Neural cell (in vitro differentiated cells): ENCODE measurements at regions not wholly inside any gene's neighbourhood (a gene's known extent, or its start where the extent isn't known, plus 50 kb on each side); places are given as distances from the start of the nearest gene placed in this dataset.

Source experiments
- H2AFZ ChIP-seq: fragments of 200-600, 300-800 bp; sonication (generic), shearing (Covaris generic); 2 replicates; pipeline ENCODE4 v1.6.0; 2014; ENCODE audit warnings: low read depth, mild to moderate bottlenecking, antibody characterized with exemption, low read length, moderate library complexity
- H3F3A ChIP-seq: fragments of 200-600 bp; shearing (Covaris generic); 2 replicates; pipeline ENCODE4 v1.6.1; 2016; ENCODE audit warnings: mild to moderate bottlenecking, moderate library complexity, mixed read lengths, antibody characterized with exemption, low read length; ENCODE audit not compliant: insufficient read depth, poor library complexity, severe bottlenecking
- H3K27ac ChIP-seq: fragments of 200-600, 300-800 bp; sonication (generic), shearing (Covaris generic); 2 replicates; pipeline ENCODE4 v1.5.1; 2014; ENCODE audit warnings: mild to moderate bottlenecking, low read length, moderate library complexity
- H3K27me3 ChIP-seq: fragments of 300-800, 200-600 bp; sonication (generic), shearing (Covaris generic); 2 replicates; pipeline ENCODE4 v1.6.0; 2014; ENCODE audit warnings: mild to moderate bottlenecking, low read depth, low read length, moderate library complexity; ENCODE audit not compliant: insufficient read depth
- H3K36me3 ChIP-seq: fragments of 300-800, 200-600 bp; sonication (generic), shearing (Covaris generic); 2 replicates; pipeline ENCODE4 v1.5.1; 2014; ENCODE audit warnings: mild to moderate bottlenecking, antibody characterized with exemption, low read length, moderate library complexity; ENCODE audit not compliant: insufficient read depth
- H3K4me2 ChIP-seq: fragments of 300-800, 200-600 bp; sonication (generic), shearing (Covaris generic); 2 replicates; pipeline ENCODE4 v1.6.0; 2014; ENCODE audit warnings: mild to moderate bottlenecking, low read length
- H3K4me3 ChIP-seq: fragments of 300-800, 200-600 bp; sonication (generic), shearing (Covaris generic); 2 replicates; pipeline ENCODE4 v1.5.1; 2014; ENCODE audit warnings: mild to moderate bottlenecking, low read length, moderate library complexity
- H3K79me2 ChIP-seq: fragments of 200-600 bp; shearing (Covaris generic); replicated peaks from 2 replicates; pipeline ENCODE4 v1.6.0; 2014; ENCODE audit warnings: mild to moderate bottlenecking, low read length, moderate library complexity; ENCODE audit not compliant: insufficient read depth
- H3K9ac ChIP-seq: fragments of 300-800, 200-600 bp; sonication (generic), shearing (Covaris generic); 2 replicates; pipeline ENCODE4 v1.6.1; 2016; ENCODE audit warnings: mild to moderate bottlenecking, low read length, mixed read lengths
- H3K9me2 ChIP-seq: fragments of 200-600 bp; shearing (Covaris generic); 2 replicates; pipeline ENCODE4 v1.6.1; 2016; ENCODE audit warnings: mild to moderate bottlenecking, low read length, mixed read lengths; ENCODE audit not compliant: insufficient read depth
- H3K9me3 ChIP-seq: fragments of 200-600, 300-800 bp; sonication (generic), shearing (Covaris generic); 2 replicates; pipeline ENCODE4 v1.6.1; 2016; ENCODE audit warnings: mild to moderate bottlenecking, mixed run types, low read length, moderate library complexity, mixed read lengths
- H4K20me1 ChIP-seq: fragments of 200-600 bp; shearing (Covaris generic); 2 replicates; pipeline ENCODE4 v1.6.1; 2016; ENCODE audit warnings: mild to moderate bottlenecking, mixed run types; ENCODE audit not compliant: insufficient read depth
- EP300 ChIP-seq: fragments of 450-650 bp; conservative IDR thresholded peaks from 2 replicates; pipeline ENCODE4 v1.6.1; 2014; ENCODE audit warnings: antibody characterized with exemption, mild to moderate bottlenecking, moderate library complexity; ENCODE audit not compliant: poor library complexity, severe bottlenecking
- EZH2 ChIP-seq: fragments of 200-600, 300-800 bp; shearing (Covaris generic), sonication (generic); IDR thresholded peaks from 2 replicates; pipeline ENCODE4 v1.6.1; 2014; ENCODE audit warnings: antibody characterized with exemption, low read length, borderline replicate concordance, mild to moderate bottlenecking; ENCODE audit not compliant: insufficient read depth, poor library complexity, severe bottlenecking
- MXI1 ChIP-seq: fragments of 450-650 bp; conservative IDR thresholded peaks from 2 replicates; pipeline ENCODE4 v1.6.1; 2014; ENCODE audit warnings: antibody characterized with exemption, mild to moderate bottlenecking; ENCODE audit not compliant: poor library complexity, severe bottlenecking
- POLR2AphosphoS5 ChIP-seq: IDR thresholded peaks from 2 replicates; pipeline ENCODE4 v1.6.1; 2012
- RAD21 ChIP-seq: fragments of 450-650 bp; conservative IDR thresholded peaks from 2 replicates; pipeline ENCODE4 v1.6.1; 2014; ENCODE audit warnings: antibody characterized with exemption, mild to moderate bottlenecking, moderate library complexity
- REST ChIP-seq: IDR thresholded peaks from 2 replicates; pipeline ENCODE4 v1.6.1; 2012; ENCODE audit warnings: borderline replicate concordance
- SMC3 ChIP-seq: fragments of 450-650 bp; conservative IDR thresholded peaks from 2 replicates; pipeline ENCODE4 v1.6.1; 2014; ENCODE audit warnings: antibody characterized with exemption, mild to moderate bottlenecking, moderate library complexity; ENCODE audit not compliant: poor library complexity
- TAF1 ChIP-seq: IDR thresholded peaks from 2 replicates; pipeline ENCODE4 v1.6.1; 2012; ENCODE audit warnings: low read depth
- TF ChIP-seq, protein P1 (sequence below): fragments of 450-650 bp; IDR thresholded peaks from 2 replicates; pipeline ENCODE4 v1.5.1; 2014; ENCODE audit warnings: antibody characterized with exemption, mild to moderate bottlenecking, moderate library complexity; ENCODE audit not compliant: poor library complexity, severe bottlenecking

GRCh38 chr2:225998653-225999052 is 599.1 kb downstream of the NYAP2 start:
- TF ChIP-seq MXI1 (no peak), EP300 (no peak), TAF1 (no peak), SMC3 (no peak), REST (no peak), EZH2 (no peak), RAD21 (no peak), POLR2AphosphoS5 (no peak)
- TF ChIP-seq, protein P1, sequence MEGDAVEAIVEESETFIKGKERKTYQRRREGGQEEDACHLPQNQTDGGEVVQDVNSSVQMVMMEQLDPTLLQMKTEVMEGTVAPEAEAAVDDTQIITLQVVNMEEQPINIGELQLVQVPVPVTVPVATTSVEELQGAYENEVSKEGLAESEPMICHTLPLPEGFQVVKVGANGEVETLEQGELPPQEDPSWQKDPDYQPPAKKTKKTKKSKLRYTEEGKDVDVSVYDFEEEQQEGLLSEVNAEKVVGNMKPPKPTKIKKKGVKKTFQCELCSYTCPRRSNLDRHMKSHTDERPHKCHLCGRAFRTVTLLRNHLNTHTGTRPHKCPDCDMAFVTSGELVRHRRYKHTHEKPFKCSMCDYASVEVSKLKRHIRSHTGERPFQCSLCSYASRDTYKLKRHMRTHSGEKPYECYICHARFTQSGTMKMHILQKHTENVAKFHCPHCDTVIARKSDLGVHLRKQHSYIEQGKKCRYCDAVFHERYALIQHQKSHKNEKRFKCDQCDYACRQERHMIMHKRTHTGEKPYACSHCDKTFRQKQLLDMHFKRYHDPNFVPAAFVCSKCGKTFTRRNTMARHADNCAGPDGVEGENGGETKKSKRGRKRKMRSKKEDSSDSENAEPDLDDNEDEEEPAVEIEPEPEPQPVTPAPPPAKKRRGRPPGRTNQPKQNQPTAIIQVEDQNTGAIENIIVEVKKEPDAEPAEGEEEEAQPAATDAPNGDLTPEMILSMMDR: no peak
- H3K27me3 ChIP-seq: no peaks in the 10 kb centered on the region
- H3K27ac ChIP-seq: no peak overlapping the region
- H3K36me3 ChIP-seq: no peaks in the 10 kb centered on the region
- H2AFZ ChIP-seq: no peak overlapping the region
- no peak overlapping the region for H3K9ac ChIP-seq
- H3K9me2 ChIP-seq: no peaks in the 10 kb centered on the region
- no peaks in the 10 kb centered on the region for H4K20me1 ChIP-seq
- H3F3A ChIP-seq: no peaks in the 10 kb centered on the region
- no peaks in the 10 kb centered on the region for H3K79me2 ChIP-seq
- no peak overlapping the region for H3K4me3 ChIP-seq
- no peak overlapping the region for H3K4me2 ChIP-seq
- H3K9me3 ChIP-seq: no peaks in the 10 kb centered on the region

- H3F3A ChIP-seq: no peaks in the 10 kb centered on the region
- H3K9me2 ChIP-seq: no peaks in the 10 kb centered on the region
- H3K27me3 ChIP-seq: no peaks in the 10 kb centered on the region
- TF ChIP-seq EZH2 (no peak), TAF1 (no peak), SMC3 (no peak), MXI1 (no peak), REST (no peak), POLR2AphosphoS5 (no peak), EP300 (no peak), RAD21 (no peak)
- TF ChIP-seq, protein P1: no peak
- H3K4me3 ChIP-seq: no peak overlapping the region
- no peak overlapping the region for H3K27ac ChIP-seq
- H2AFZ ChIP-seq: no peak overlapping the region
- no peak overlapping the region for H3K4me2 ChIP-seq
- no peaks in the 10 kb centered on the region for H3K36me3 ChIP-seq
- H3K9me3 ChIP-seq: no peaks in the 10 kb centered on the region
- no peak overlapping the region for H3K9ac ChIP-seq
- no peaks in the 10 kb centered on the region for H3K79me2 ChIP-seq
- H4K20me1 ChIP-seq: no peaks in the 10 kb centered on the region
Observed at GRCh38 chr2:225998116-225998515, 598.6 kb downstream of the NYAP2 start.
